GM23248 (cell line): ENCODE measurements at regions not wholly inside any gene's neighbourhood (a gene's known extent, or its start where the extent isn't known, plus 50 kb on each side); places are given as distances from the start of the nearest gene placed in this dataset.

Experiments used
- EZH2 ChIP-seq: fragments of 200-600 bp; sonication (generic); IDR thresholded peaks from 2 replicates; pipeline ENCODE4 v1.6.1; 2018; ENCODE audit warnings: antibody characterized with exemption, mild to moderate bottlenecking; ENCODE audit not compliant: insufficient read depth, poor library complexity, severe bottlenecking
- EZH2phosphoT487 ChIP-seq: fragments of 200-600 bp; sonication (generic); IDR thresholded peaks from 2 replicates; pipeline ENCODE4 v1.6.1; 2018; ENCODE audit warnings: antibody characterized with exemption, moderate library complexity, mild to moderate bottlenecking, low read depth; ENCODE audit not compliant: insufficient read depth

GRCh38 chr4:136803433-136803832 is 728.9 kb downstream of the PCDH18 start:
- no peak for TF ChIP-seq EZH2phosphoT487
- no peak for TF ChIP-seq EZH2
